OCI-LY7 (cell line): ENCODE measurements at regions not wholly inside any gene's neighbourhood (a gene's known extent, or its start where the extent isn't known, plus 50 kb on each side); places are given as distances from the start of the nearest gene placed in this dataset.

ENCODE experiments used
- BruUV-seq: library from RNA; stranded (reverse); fragments of 400-500 nt; replicated peaks from 2 replicates; lab custom pipeline; 2021; lab: Mats Ljungman, UMichigan
- CTCF ChIA-PET: fragments of 300-600 bp; sonication (Branson Sonifier 250); formaldehyde crosslinking; loops from one replicate; lab custom pipeline; 2022; ENCODE audit warnings: antibody characterized with exemption; ENCODE audit not compliant: unreplicated experiment; lab: Charles Lee
- POLR2A ChIA-PET: fragments of 300-600 bp; sonication (Branson Sonifier 250); formaldehyde crosslinking; loops from one replicate; lab custom pipeline; 2022; ENCODE audit warnings: antibody characterized with exemption; lab: Charles Lee
- DNase-seq: peaks from one replicate; pipeline ENCODE4 v3.0.0-alpha.2; 2015; ENCODE audit warnings: low spot score
- H2AFZ ChIP-seq: fragments of 200-600 bp; sonication (generic), shearing (Covaris generic); 2 replicates; pipeline ENCODE4 v1.6.1; 2014; ENCODE audit warnings: mild to moderate bottlenecking, antibody characterized with exemption, low read length, moderate library complexity
- H3K27ac ChIP-seq: fragments of 200-600 bp; sonication (generic); 2 replicates; pipeline ENCODE4 v1.5.1; 2014; ENCODE audit warnings: mixed run types, low read depth, mild to moderate bottlenecking, moderate library complexity, low read length, inconsistent platforms; ENCODE audit not compliant: poor library complexity, severe bottlenecking
- H3K36me3 ChIP-seq: fragments of 200-600 bp; sonication (generic); 2 replicates; pipeline ENCODE4 v1.6.1; 2014; ENCODE audit warnings: mild to moderate bottlenecking, antibody characterized with exemption, low read length, moderate library complexity, mixed read lengths; ENCODE audit not compliant: insufficient read depth
- H3K4me1 ChIP-seq: fragments of 200-600 bp; sonication (generic); 2 replicates; pipeline ENCODE4 v1.5.1; 2014; ENCODE audit warnings: mild to moderate bottlenecking, low read length; ENCODE audit not compliant: insufficient read depth, poor library complexity, severe bottlenecking
- H3K4me2 ChIP-seq: fragments of 200-600 bp; sonication (generic); 2 replicates; pipeline ENCODE4 v1.6.1; 2014; ENCODE audit warnings: mild to moderate bottlenecking, low read length
- H3K4me3 ChIP-seq: fragments of 200-600 bp; sonication (generic); 2 replicates; pipeline ENCODE4 v1.5.1; 2014; ENCODE audit warnings: mild to moderate bottlenecking, low read depth, low read length; ENCODE audit not compliant: poor library complexity, severe bottlenecking
- H3K79me2 ChIP-seq: fragments of 200-600 bp; sonication (generic); 2 replicates; pipeline ENCODE4 v1.6.1; 2016; ENCODE audit warnings: low read depth, mild to moderate bottlenecking, low read length, moderate library complexity, mixed read lengths; ENCODE audit not compliant: insufficient read depth
- H3K9me2 ChIP-seq: fragments of 200-600 bp; sonication (generic); 2 replicates; pipeline ENCODE4 v1.6.1; 2016; ENCODE audit warnings: mild to moderate bottlenecking, low read length, mixed read lengths; ENCODE audit not compliant: insufficient read depth
- H3K9me3 ChIP-seq: fragments of 200-600 bp; sonication (generic); 2 replicates; pipeline ENCODE4 v1.6.1; 2014; ENCODE audit warnings: mild to moderate bottlenecking, mixed run types, low read length, mixed read lengths
- H4K20me1 ChIP-seq: fragments of 200-600 bp; sonication (generic); 2 replicates; pipeline ENCODE4 v1.6.1; 2014; ENCODE audit warnings: mild to moderate bottlenecking, antibody characterized with exemption, low read length, moderate library complexity, mixed read lengths; ENCODE audit not compliant: insufficient read depth
- CTCF ChIP-seq: fragments of 200-600 bp; sonication (generic); conservative IDR thresholded peaks from 2 replicates; pipeline ENCODE4 v1.5.1; 2014; ENCODE audit warnings: mild to moderate bottlenecking, antibody characterized with exemption, low read length, moderate library complexity, mixed read lengths
- EZH2phosphoT487 ChIP-seq: fragments of 200-600 bp; sonication (generic); IDR thresholded peaks from 2 replicates; pipeline ENCODE4 v1.6.1; 2018; ENCODE audit warnings: low read depth, borderline replicate concordance, mild to moderate bottlenecking, mixed run types, antibody characterized with exemption, low read length, moderate library complexity, mixed read lengths
- intact Hi-C: fragments of 100-400 bp; cut with micrococcal nuclease; formaldehyde crosslinking; loops from one replicate; pipeline ENCODE4 v1.10.0; 2022; ENCODE audit not compliant: unreplicated experiment

- no TSS peak for BruUV-seq
- CTCF ChIA-PET: interaction anchor here (0.6 kb wide), 1 partner anchor 819 kb away, joined by 3 read pairs; no protein-coding TSS in a partner anchor
- Histone ChIP-seq H3K79me2 (no peaks in the 10 kb centered on the region), H3K4me3 (no peak overlapping the region), H3K27ac (no peak overlapping the region), H3K4me1 (no peaks in the 10 kb centered on the region), H3K9me2 (no peaks in the 10 kb centered on the region), H4K20me1 (no peaks in the 10 kb centered on the region), H3K9me3 (no peaks in the 10 kb centered on the region), H2AFZ (no peak overlapping the region), H3K4me2 (no peak overlapping the region), H3K36me3 (no peaks in the 10 kb centered on the region)
- no peak for DNase-seq
- POLR2A ChIA-PET: no interaction called here
- intact Hi-C loops: no loop called here
- TF ChIP-seq CTCF: no peak
- TF ChIP-seq EZH2phosphoT487: no peak
Measured at GRCh38 chr2:150630587-150631235, 143.2 kb upstream of the RND3 start.

GRCh38 chr2:150627526-150627925, 140.1 kb upstream of the RND3 start:
- Histone ChIP-seq H3K9me2 (no peaks in the 10 kb centered on the region), H3K9me3 (no peaks in the 10 kb centered on the region), H3K79me2 (no peaks in the 10 kb centered on the region), H3K27ac (no peak overlapping the region), H4K20me1 (no peaks in the 10 kb centered on the region), H3K4me3 (no peak overlapping the region), H3K4me2 (no peak overlapping the region), H2AFZ (no peak overlapping the region), H3K36me3 (no peaks in the 10 kb centered on the region), H3K4me1 (no peaks in the 10 kb centered on the region)
- no peak for TF ChIP-seq EZH2phosphoT487
- no peak for TF ChIP-seq CTCF
- ChIA-PET POLR2A (no interaction called here), CTCF (no interaction called here)
- BruUV-seq: no TSS peak
- intact Hi-C loops: no loop called here
- no peak for DNase-seq

- Histone ChIP-seq H3K4me1 (no peaks in the 10 kb centered on the region), H3K4me2 (no peak overlapping the region), H3K79me2 (no peaks in the 10 kb centered on the region), H4K20me1 (no peaks in the 10 kb centered on the region), H3K36me3 (no peaks in the 10 kb centered on the region), H3K9me3 (no peaks in the 10 kb centered on the region), H2AFZ (no peak overlapping the region), H3K9me2 (no peaks in the 10 kb centered on the region), H3K4me3 (no peak overlapping the region), H3K27ac (no peak overlapping the region)
- no peak for DNase-seq
- ChIA-PET CTCF (no interaction called here), POLR2A (interaction anchor here (0.6 kb wide), 1 partner anchor 1069 kb away, joined by 3 read pairs; no protein-coding TSS in a partner anchor)
- BruUV-seq: no TSS peak
- intact Hi-C loops: no loop called here
- no peak for TF ChIP-seq CTCF
- TF ChIP-seq EZH2phosphoT487: no peak
Measured at GRCh38 chr2:150626934-150627411, 139.5 kb upstream of the RND3 start.
